Sigmoid colon (tissue), 6 donors: ENCODE measurements at regions not wholly inside any gene's neighbourhood (a gene's known extent, or its start where the extent isn't known, plus 50 kb on each side); places are given as distances from the start of the nearest gene placed in this dataset.

Experiments
- DNase-seq: peaks from one replicate; pipeline ENCODE4 v3.0.0-alpha.2; 2019
- H3K27ac ChIP-seq, 4 donors: fragments of 200-600 bp; sonication (generic); one replicate each; pipeline ENCODE4 v1.5.1; 2016 to 2019; ENCODE audit warnings: mild to moderate bottlenecking in 1 of 4
- H3K27me3 ChIP-seq, 3 donors: fragments of 200-600 bp; sonication (generic); one replicate each; pipeline ENCODE4 v1.5.1; 2019; ENCODE audit warnings: mild to moderate bottlenecking in 1 of 3
- H3K36me3 ChIP-seq, 4 donors: fragments of 200-600 bp; sonication (generic); one replicate each; pipeline ENCODE4 v1.5.1; 2016 to 2019
- H3K4me1 ChIP-seq, 4 donors: fragments of 200-600 bp; sonication (generic); one replicate each; pipeline ENCODE4 v1.5.1; 2017 to 2019
- H3K4me3 ChIP-seq, 4 donors: fragments of 200-600 bp; sonication (generic); one replicate each; pipeline ENCODE4 v1.5.1; 2017 to 2019; ENCODE audit warnings: mild to moderate bottlenecking in 2 of 4, moderate library complexity in 1 of 4
- H3K9me3 ChIP-seq, 4 donors: fragments of 200-600 bp in 3 of 4; sonication (generic) in 3 of 4; one replicate each; pipeline versions ENCODE4 v1.5.1 to v1.6.1; 2013 to 2019
- EP300 ChIP-seq, 4 donors: sonication (generic); formaldehyde crosslinking; IDR thresholded peaks; one replicate each; pipeline ENCODE4 v1.6.1; 2017; ENCODE audit warnings: antibody characterized with exemption in 4 of 4
- POLR2A ChIP-seq, 2 donors: fragments of 450-650 bp; IDR thresholded peaks; one replicate each; pipeline ENCODE4 v1.6.1; 2016; ENCODE audit warnings: antibody characterized with exemption in 2 of 2, mild to moderate bottlenecking in 2 of 2, moderate library complexity in 2 of 2
- POLR2AphosphoS5 ChIP-seq, 4 donors: sonication (generic); formaldehyde crosslinking; IDR thresholded peaks; one replicate each; pipeline ENCODE4 v1.6.1; 2017; ENCODE audit warnings: antibody characterized with exemption in 4 of 4
- WGBS, 2 donors: extraction: QIAGEN DNeasy Blood & Tissue Kit; methylation state at CpG; one replicate each; pipeline ENCODE4 v1.1.7; 2013; 5-methylcytosine and 5-hydroxymethylcytosine counted together
- intact Hi-C: fragments of 100-400 bp; cut with DNase I; formaldehyde crosslinking; loops from one replicate; pipeline ENCODE4 v1.15.1; 2023
- TF ChIP-seq, protein P1 (sequence below), 4 experiments: fragments of 450-650 bp in 3 of 4; fragments of 200-600 bp in 1 of 4; IDR thresholded peaks; one replicate each; pipeline ENCODE4 v1.5.1; 2016 to 2019; ENCODE audit warnings: antibody characterized with exemption in 4 of 4, mild to moderate bottlenecking in 3 of 4, moderate library complexity in 2 of 4
- donor health status: healthy with polysubstance abuse.
- donor health status: healthy.

DNA sequence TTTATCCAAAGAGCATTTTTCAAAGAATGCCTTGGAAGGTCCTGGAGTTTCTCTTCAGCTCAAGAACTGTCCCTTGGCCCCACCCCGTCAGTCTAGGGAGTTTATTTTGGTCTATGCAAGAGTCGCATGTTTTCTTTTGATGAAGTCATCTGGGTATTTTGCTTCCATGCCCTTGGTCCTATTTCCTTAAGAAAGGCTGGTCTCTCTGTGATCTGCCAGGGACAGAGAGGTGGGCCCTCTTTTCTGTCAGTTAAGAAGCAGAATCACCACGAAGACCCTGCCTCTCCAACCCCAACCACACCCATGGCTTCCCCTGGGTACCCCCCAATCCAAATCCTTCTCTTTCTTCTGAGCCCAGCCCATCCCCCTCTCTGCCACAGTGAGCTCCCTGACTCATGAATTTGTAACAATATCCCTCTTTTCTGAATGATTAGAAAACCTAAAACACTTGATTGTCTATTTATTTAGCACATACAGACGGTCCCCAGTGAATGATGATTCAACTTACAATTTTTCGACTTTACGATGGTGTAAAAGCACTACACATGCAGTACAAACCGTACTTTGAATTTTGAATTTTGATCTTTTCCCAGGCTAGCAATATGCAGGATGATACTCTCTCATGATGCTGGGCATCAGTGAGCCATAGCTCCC lies 163.5 kb upstream of the ADRA1B start:
- TF ChIP-seq POLR2AphosphoS5 (IDR thresholded peaks at IDR 0.05) (no peak), POLR2A (IDR thresholded peaks at IDR 0.05) (no peak), EP300 (IDR thresholded peaks at IDR 0.05) (no peak)
- TF ChIP-seq, protein P1, sequence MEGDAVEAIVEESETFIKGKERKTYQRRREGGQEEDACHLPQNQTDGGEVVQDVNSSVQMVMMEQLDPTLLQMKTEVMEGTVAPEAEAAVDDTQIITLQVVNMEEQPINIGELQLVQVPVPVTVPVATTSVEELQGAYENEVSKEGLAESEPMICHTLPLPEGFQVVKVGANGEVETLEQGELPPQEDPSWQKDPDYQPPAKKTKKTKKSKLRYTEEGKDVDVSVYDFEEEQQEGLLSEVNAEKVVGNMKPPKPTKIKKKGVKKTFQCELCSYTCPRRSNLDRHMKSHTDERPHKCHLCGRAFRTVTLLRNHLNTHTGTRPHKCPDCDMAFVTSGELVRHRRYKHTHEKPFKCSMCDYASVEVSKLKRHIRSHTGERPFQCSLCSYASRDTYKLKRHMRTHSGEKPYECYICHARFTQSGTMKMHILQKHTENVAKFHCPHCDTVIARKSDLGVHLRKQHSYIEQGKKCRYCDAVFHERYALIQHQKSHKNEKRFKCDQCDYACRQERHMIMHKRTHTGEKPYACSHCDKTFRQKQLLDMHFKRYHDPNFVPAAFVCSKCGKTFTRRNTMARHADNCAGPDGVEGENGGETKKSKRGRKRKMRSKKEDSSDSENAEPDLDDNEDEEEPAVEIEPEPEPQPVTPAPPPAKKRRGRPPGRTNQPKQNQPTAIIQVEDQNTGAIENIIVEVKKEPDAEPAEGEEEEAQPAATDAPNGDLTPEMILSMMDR (IDR thresholded peaks at IDR 0.05), result no peak
- Histone ChIP-seq H3K27ac (no peak overlapping the region), H3K4me1 (no peaks in the 10 kb centered on the region), H3K9me3 (peaks cover 0 to 8% (median 1%) of the 10 kb centered on the region in 4 donors), H3K4me3 (no peak overlapping the region), H3K36me3 (no peaks in the 10 kb centered on the region), H3K27me3 (no peaks in the 10 kb centered on the region)
- intact Hi-C loops, result no loop called here
- 67 to 81% methylated on average over 7 of the region's 7 CpGs for WGBS, 2 donors
- DNase-seq, result no peak

DNA sequence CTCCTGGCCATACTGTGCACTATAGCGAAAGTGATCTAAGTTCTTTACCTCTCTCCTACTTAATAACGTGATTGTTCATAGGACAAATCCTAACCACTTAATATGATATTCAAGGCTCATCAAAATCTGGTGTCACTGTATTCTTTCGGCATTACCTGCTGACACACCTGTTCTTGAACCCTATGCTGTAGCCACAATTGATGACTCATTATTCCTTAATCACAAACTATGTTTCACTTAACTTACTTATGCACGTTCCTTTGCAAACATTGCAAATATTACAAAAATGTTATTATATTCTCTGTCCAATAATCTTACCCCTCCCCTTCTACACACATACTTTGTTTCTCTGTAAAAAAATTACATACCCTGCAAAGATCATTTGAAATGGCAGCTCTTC lies 158.1 kb upstream of the ADRA1B start:
- WGBS, 2 donors, result 70 to 89% methylated on average over 4 of the region's 4 CpGs

DNA sequence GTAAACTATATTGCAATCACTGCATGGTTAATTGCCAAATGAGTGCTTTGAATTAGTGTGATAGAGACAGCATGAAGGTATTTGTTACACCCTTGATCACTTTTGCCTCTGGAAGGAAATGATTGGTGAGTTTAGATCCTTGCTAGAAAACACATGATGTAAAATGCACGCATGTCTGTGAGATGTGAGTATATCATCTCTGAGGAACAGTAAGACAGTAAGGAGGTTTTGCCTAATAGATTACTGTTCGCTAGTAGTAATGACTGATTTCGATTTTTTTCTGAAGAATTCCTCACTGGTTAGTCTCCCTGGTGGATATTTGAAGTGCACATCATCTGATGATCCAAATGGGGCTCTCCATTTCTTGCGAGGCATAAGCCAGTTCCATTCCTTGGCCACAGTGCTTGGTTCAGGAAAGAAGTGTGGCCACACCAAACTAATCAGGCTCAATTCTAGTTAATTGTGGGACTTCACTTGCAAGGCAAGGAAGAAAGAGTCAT lies 156.4 kb upstream of the ADRA1B start:
- Histone ChIP-seq H3K9me3 (no peaks in the 10 kb centered on the region), H3K36me3 (no peaks in the 10 kb centered on the region), H3K27me3 (no peaks in the 10 kb centered on the region), H3K27ac (no peak overlapping the region), H3K4me3 (no peak overlapping the region), H3K4me1 (peaks cover 0 to 14% (median 6%) of the 10 kb centered on the region in 4 donors)
- TF ChIP-seq, protein P1 (IDR thresholded peaks at IDR 0.05), result no peak
- TF ChIP-seq POLR2AphosphoS5 (IDR thresholded peaks at IDR 0.05), result no peak
- TF ChIP-seq EP300 (IDR thresholded peaks at IDR 0.05), result no peak
- TF ChIP-seq POLR2A (IDR thresholded peaks at IDR 0.05), result no peak
- WGBS, 2 donors, result 74 to 85% methylated on average over 4 of the region's 4 CpGs
- intact Hi-C loops, result no loop called here
- DNase-seq, result no peak

More for the DNA sequence above, 158.1 kb upstream of the ADRA1B start:
- H3K36me3 ChIP-seq, result no peaks in the 10 kb centered on the region
- no peak overlapping the region for H3K27ac ChIP-seq
- H3K9me3 ChIP-seq, result no peaks in the 10 kb centered on the region
- no peak for TF ChIP-seq EP300 (IDR thresholded peaks at IDR 0.05)
- no peak for DNase-seq
- no peaks in the 10 kb centered on the region for H3K4me1 ChIP-seq
- no peaks in the 10 kb centered on the region for H3K27me3 ChIP-seq
- intact Hi-C loops, result no loop called here
- H3K4me3 ChIP-seq, result no peak overlapping the region

- WGBS, 2 donors, result 49 to 73% methylated on average over 2 of the region's 2 CpGs
- TF ChIP-seq EP300 (IDR thresholded peaks at IDR 0.05) (no peak), POLR2A (IDR thresholded peaks at IDR 0.05) (no peak), POLR2AphosphoS5 (IDR thresholded peaks at IDR 0.05) (no peak)
- TF ChIP-seq, protein P1 (IDR thresholded peaks at IDR 0.05), result no peak
- peaks cover 0 to 19% (median 8%) of the 10 kb centered on the region in 4 donors for H3K4me1 ChIP-seq
- no peaks in the 10 kb centered on the region for H3K27me3 ChIP-seq
- H3K36me3 ChIP-seq, result no peaks in the 10 kb centered on the region
- no peak overlapping the region for H3K27ac ChIP-seq
- no peak for DNase-seq
- H3K4me3 ChIP-seq, result no peak overlapping the region
- H3K9me3 ChIP-seq, result no peaks in the 10 kb centered on the region
- intact Hi-C loops, result no loop called here
These were observed 153.4 kb upstream of the ADRA1B start for GRCh38 chr5:159762921-159763320.

- 71 to 72% methylated on average over 9 of the region's 9 CpGs for WGBS, 2 donors
- Histone ChIP-seq H3K27me3 (no peaks in the 10 kb centered on the region), H3K4me3 (no peak overlapping the region), H3K27ac (no peak overlapping the region), H3K36me3 (no peaks in the 10 kb centered on the region), H3K4me1 (peaks cover 0 to 19% (median 8%) of the 10 kb centered on the region in 4 donors), H3K9me3 (no peaks in the 10 kb centered on the region)
- TF ChIP-seq EP300 (IDR thresholded peaks at IDR 0.05), result no peak
- DNase-seq, result no peak
- intact Hi-C loops, result no loop called here
These were observed 152.7 kb upstream of the ADRA1B start for GRCh38 chr5:159763562-159763961.
